ENCODE measurements at regions not wholly inside any gene's neighbourhood (a gene's known extent, or its start where the extent isn't known, plus 50 kb on each side); places are given as distances from the start of the nearest gene placed in this dataset.
A peak's percentile ranks its signal among the peaks of the same experiment; 100 is the strongest.
"Not testable (repeated sequence)": the region's sequence is repeated elsewhere in the genome, so short reads cannot be mapped to it uniquely, and the experiment has no call there.

GRCh38 chr5:110878115-110878514 is 139.3 kb downstream of the SLC25A46 start:
- intact Hi-C loops (cut with DNase I) = no loop called here
- no peak for ATAC-seq
- no peak for TF ChIP-seq POLR2A (IDR thresholded peaks at IDR 0.05)
- no peaks in the 10 kb centered on the region for H3K4me1 ChIP-seq
- H3K27me3 ChIP-seq = no peaks in the 10 kb centered on the region
- no peak for DNase-seq
- peaks cover 0 to 10% (median 0%) of the 10 kb centered on the region in 12 donors for H3K9me3 ChIP-seq
- H3K27ac ChIP-seq = no peak overlapping the region
- H3K36me3 ChIP-seq = no peaks in the 10 kb centered on the region
- no peak overlapping the region for H3K4me3 ChIP-seq

- ATAC-seq (no peak), DNase-seq (no peak)
- WGBS, 4 donors = 74 to 78% (median 75%) methylated on average over 4 of the region's 4 CpGs
- intact Hi-C loops (cut with DNase I) = no loop called here
- no peak for TF ChIP-seq POLR2A (IDR thresholded peaks at IDR 0.05)
- no peak for TF ChIP-seq CTCF (IDR thresholded peaks at IDR 0.05)
- Histone ChIP-seq H3K27me3 (no peaks in the 10 kb centered on the region), H3K9me3 (peaks cover 0 to 10% (median 0%) of the 10 kb centered on the region in 12 donors), H3K4me3 (no peak overlapping the region), H3K27ac (no peak overlapping the region), H3K36me3 (no peaks in the 10 kb centered on the region), H3K4me1 (no peaks in the 10 kb centered on the region)
Observed at GRCh38 chr5:110879675-110880074, 140.9 kb downstream of the SLC25A46 start.

- ATAC-seq = no peak
Observed at GRCh38 chr5:110880413-110880812, 141.6 kb downstream of the SLC25A46 start.

GRCh38 chr5:110884005-110884404 is 145.2 kb downstream of the SLC25A46 start:
- DNase-seq (no peak), ATAC-seq (no peak)
- Histone ChIP-seq H3K27me3 (no peaks in the 10 kb centered on the region), H3K36me3 (no peaks in the 10 kb centered on the region), H3K4me1 (no peaks in the 10 kb centered on the region), H3K4me3 (no peak overlapping the region), H3K27ac (no peak overlapping the region), H3K9me3 (peaks cover 0 to 36% (median 4%) of the 10 kb centered on the region in 12 donors)
- TF ChIP-seq POLR2A (IDR thresholded peaks at IDR 0.05) (no peak), CTCF (IDR thresholded peaks at IDR 0.05) (no peak)
- 79 to 87% (median 81%) methylated on average over 2 of the region's 2 CpGs for WGBS, 4 donors
- intact Hi-C loops (cut with DNase I) = no loop called here

More at GRCh38 chr5:110880413-110880812, 141.6 kb downstream of the SLC25A46 start:
- intact Hi-C loops (cut with DNase I) = no loop called here
- peak in 2 of 5 donors; percentile 10 to 30 for DNase-seq
- 55 to 64% (median 63%) methylated on average over 2 of the region's 2 CpGs for WGBS, 4 donors
- Histone ChIP-seq H3K27ac (no peak overlapping the region), H3K36me3 (no peaks in the 10 kb centered on the region), H3K4me1 (no peaks in the 10 kb centered on the region), H3K9me3 (peaks cover 0 to 10% (median 0%) of the 10 kb centered on the region in 12 donors), H3K4me3 (no peak overlapping the region), H3K27me3 (no peaks in the 10 kb centered on the region)
- TF ChIP-seq POLR2A (IDR thresholded peaks at IDR 0.05) (no peak), CTCF (IDR thresholded peaks at IDR 0.05) (no peak)

GRCh38 chr5:110887170-110887569 is 148.4 kb downstream of the SLC25A46 start:
- DNase-seq; intact Hi-C loops (cut with DNase I); H3K4me1 ChIP-seq; H3K27me3 ChIP-seq; ATAC-seq; H3K27ac ChIP-seq; H3K36me3 ChIP-seq; H3K4me3 ChIP-seq: not testable (repeated sequence)
- peaks cover 0 to 42% (median 4%) of the 10 kb centered on the region in 12 donors for H3K9me3 ChIP-seq
- 89 to 93% (median 93%) methylated on average over 3 of the region's 3 CpGs for WGBS, 4 donors

GRCh38 chr5:110893854-110894483 is 155.2 kb downstream of the SLC25A46 start:
- H3K27ac ChIP-seq; H3K27me3 ChIP-seq; intact Hi-C loops (cut with DNase I); ATAC-seq; H3K36me3 ChIP-seq; H3K4me1 ChIP-seq: not testable (repeated sequence)
- WGBS, 4 donors = 48 to 78% (median 61%) methylated on average over 21 to 36 of the region's 36 CpGs
- peaks cover 0 to 16% (median 0%) of the 10 kb centered on the region in 12 donors for H3K9me3 ChIP-seq
- H3K4me3 ChIP-seq = peak overlapping the region in 2 of 12 donors; percentile 20 to 33
- DNase-seq = peak in 1 of 5 donors; percentile 63
